Loucy (cell line): ENCODE measurements at regions not wholly inside any gene's neighbourhood (a gene's known extent, or its start where the extent isn't known, plus 50 kb on each side); places are given as distances from the start of the nearest gene placed in this dataset.

Experiments
- H2AFZ ChIP-seq: fragments of 200-600 bp; sonication (generic); 2 replicates; pipeline ENCODE4 v1.6.0; 2016; ENCODE audit warnings: antibody characterized with exemption, mild to moderate bottlenecking, low read length, moderate library complexity
- H3F3A ChIP-seq: fragments of 200-600 bp; 2 replicates; pipeline ENCODE4 v1.6.0; 2016; ENCODE audit warnings: antibody characterized with exemption, low read depth, mild to moderate bottlenecking
- H3K27me3 ChIP-seq: fragments of 200-600 bp; sonication (generic); 2 replicates; pipeline ENCODE4 v1.6.1; 2014; ENCODE audit warnings: low read length, mild to moderate bottlenecking; ENCODE audit not compliant: insufficient read depth, poor library complexity, severe bottlenecking
- H3K36me3 ChIP-seq: fragments of 200-600 bp; sonication (generic); 2 replicates; pipeline ENCODE4 v1.6.1; 2016; ENCODE audit warnings: low read length; ENCODE audit not compliant: insufficient read depth
- H3K4me1 ChIP-seq: fragments of 200-600 bp; sonication (generic); 2 replicates; pipeline ENCODE4 v1.5.1; 2014; ENCODE audit warnings: low read length, mild to moderate bottlenecking; ENCODE audit not compliant: insufficient read depth, poor library complexity, severe bottlenecking
- H3K4me2 ChIP-seq: fragments of 200-600 bp; sonication (generic); 2 replicates; pipeline ENCODE4 v1.6.0; 2014; ENCODE audit warnings: antibody characterized with exemption, low read length, low read depth, mild to moderate bottlenecking; ENCODE audit not compliant: poor library complexity, severe bottlenecking
- H3K4me3 ChIP-seq: fragments of 200-600 bp; sonication (generic); 2 replicates; pipeline ENCODE4 v1.5.1; 2014; ENCODE audit warnings: low read length, mild to moderate bottlenecking, mixed read lengths; ENCODE audit not compliant: poor library complexity, severe bottlenecking
- H3K79me2 ChIP-seq: fragments of 200-600 bp; sonication (generic); 2 replicates; pipeline ENCODE4 v1.6.1; 2014; ENCODE audit warnings: low read length; ENCODE audit not compliant: insufficient read depth
- H3K9ac ChIP-seq: fragments of 200-600 bp; sonication (generic); 2 replicates; pipeline ENCODE4 v1.6.0; 2014; ENCODE audit warnings: mild to moderate bottlenecking, low read depth, low read length, moderate library complexity; ENCODE audit not compliant: poor library complexity, severe bottlenecking
- H3K9me2 ChIP-seq: fragments of 200-600 bp; sonication (generic); replicated peaks from 2 replicates; pipeline ENCODE4 v1.6.1; 2016; ENCODE audit warnings: low read depth, low read length, mixed read lengths
- H3K9me3 ChIP-seq: fragments of 200-600 bp; sonication (generic); 2 replicates; pipeline ENCODE4 v1.6.1; 2014; ENCODE audit warnings: mild to moderate bottlenecking, antibody characterized with exemption, low read length, low read depth; ENCODE audit not compliant: insufficient read depth
- H4K20me1 ChIP-seq: fragments of 200-600 bp; sonication (generic); 2 replicates; pipeline ENCODE4 v1.6.0; 2014; ENCODE audit warnings: antibody characterized with exemption, low read length, mild to moderate bottlenecking; ENCODE audit not compliant: insufficient read depth, poor library complexity, severe bottlenecking
- CTCF ChIP-seq: fragments of 200-600 bp; sonication (generic); conservative IDR thresholded peaks from 2 replicates; pipeline ENCODE4 v1.5.1; 2014; ENCODE audit warnings: mild to moderate bottlenecking, antibody characterized with exemption, low read length
- EZH2phosphoT487 ChIP-seq: fragments of 200-600 bp; IDR thresholded peaks from 2 replicates; pipeline ENCODE4 v1.6.1; 2018; ENCODE audit warnings: antibody characterized with exemption, mild to moderate bottlenecking, moderate library complexity, borderline replicate concordance

GRCh38 chr14:42391146-42391834 is 784.6 kb downstream of the LRFN5 start:
- H3K27me3 ChIP-seq: no peaks in the 10 kb centered on the region
- peaks cover 4% of the 10 kb centered on the region for H3K4me1 ChIP-seq
- no peaks in the 10 kb centered on the region for H3K9me2 ChIP-seq
- H3K79me2 ChIP-seq: no peaks in the 10 kb centered on the region
- H3K9me3 ChIP-seq: no peaks in the 10 kb centered on the region
- no peak overlapping the region for H3K4me2 ChIP-seq
- peak overlapping the region; percentile 12; the same call in 1 of the 2 replicates for H2AFZ ChIP-seq
- H4K20me1 ChIP-seq: no peaks in the 10 kb centered on the region
- H3F3A ChIP-seq: no peaks in the 10 kb centered on the region
- TF ChIP-seq CTCF: no peak
- no peak for TF ChIP-seq EZH2phosphoT487
- H3K4me3 ChIP-seq: no peak overlapping the region
- H3K36me3 ChIP-seq: no peaks in the 10 kb centered on the region
- no peak overlapping the region for H3K9ac ChIP-seq

GRCh38 chr14:42378880-42379279 is 772.2 kb downstream of the LRFN5 start:
- no peaks in the 10 kb centered on the region for H3K79me2 ChIP-seq
- TF ChIP-seq CTCF (no peak), EZH2phosphoT487 (no peak)
- no peaks in the 10 kb centered on the region for H3K9me3 ChIP-seq
- H3K4me3 ChIP-seq: no peak overlapping the region
- no peaks in the 10 kb centered on the region for H3K4me1 ChIP-seq
- no peaks in the 10 kb centered on the region for H3K36me3 ChIP-seq
- H3K9me2 ChIP-seq: no peaks in the 10 kb centered on the region
- H4K20me1 ChIP-seq: no peaks in the 10 kb centered on the region
- no peak overlapping the region for H2AFZ ChIP-seq
- no peak overlapping the region for H3K4me2 ChIP-seq
- H3F3A ChIP-seq: no peaks in the 10 kb centered on the region
- H3K9ac ChIP-seq: no peak overlapping the region
- no peaks in the 10 kb centered on the region for H3K27me3 ChIP-seq

GRCh38 chr14:42378274-42378673 is 771.6 kb downstream of the LRFN5 start:
- Histone ChIP-seq H3K36me3 (no peaks in the 10 kb centered on the region), H3K27me3 (no peaks in the 10 kb centered on the region), H3K9ac (no peak overlapping the region), H3F3A (no peaks in the 10 kb centered on the region), H3K79me2 (no peaks in the 10 kb centered on the region), H2AFZ (no peak overlapping the region), H4K20me1 (no peaks in the 10 kb centered on the region), H3K9me3 (no peaks in the 10 kb centered on the region), H3K9me2 (no peaks in the 10 kb centered on the region), H3K4me3 (no peak overlapping the region), H3K4me2 (no peak overlapping the region), H3K4me1 (no peaks in the 10 kb centered on the region)
- no peak for TF ChIP-seq EZH2phosphoT487
- no peak for TF ChIP-seq CTCF
